Thoracic aorta (tissue), 2 donors: ENCODE measurements at regions not wholly inside any gene's neighbourhood (a gene's known extent, or its start where the extent isn't known, plus 50 kb on each side); places are given as distances from the start of the nearest gene placed in this dataset.

Experiments
- ATAC-seq: fragments of 150-250 bp; one replicate; pipeline ENCODE4 v1.8.0; 2017; ENCODE audit warnings: low read depth; ENCODE audit not compliant: insufficient number of reproducible peaks, low FRiP score
- DNase-seq: peaks from one replicate; pipeline ENCODE4 v3.0.0-alpha.2; 2020; ENCODE audit warnings: low spot score
- H3K27ac ChIP-seq, 2 donors: fragments of 200-600 bp; sonication (generic); 1 replicate in 1 of 2; 2 replicates in 1 of 2; pipeline ENCODE4 v1.5.1; 2016; ENCODE audit warnings: mild to moderate bottlenecking in 2 of 2, moderate library complexity in 2 of 2
- H3K27me3 ChIP-seq: fragments of 200-600 bp; sonication (generic); replicated peaks from 2 replicates; pipeline ENCODE4 v1.6.0; 2016; ENCODE audit warnings: mild to moderate bottlenecking; ENCODE audit not compliant: insufficient read depth
- H3K36me3 ChIP-seq: fragments of 200-600 bp; sonication (generic); one replicate; pipeline ENCODE4 v1.5.1; 2016
- H3K4me1 ChIP-seq, 2 donors: fragments of 200-600 bp; sonication (generic); 1 replicate in 1 of 2; 2 replicates in 1 of 2; pipeline versions ENCODE4 v1.5.1 to v1.6.0; 2016; ENCODE audit warnings: low read depth in 2 of 2, mild to moderate bottlenecking in 1 of 2; ENCODE audit not compliant: control insufficient read depth in 1 of 2
- H3K4me3 ChIP-seq: fragments of 200-600 bp; sonication (generic); 2 replicates; pipeline ENCODE4 v1.5.1; 2016; ENCODE audit warnings: mild to moderate bottlenecking
- H3K9me3 ChIP-seq: fragments of 200-600 bp; sonication (generic); 2 replicates; pipeline ENCODE4 v1.5.1; 2016
- CTCF ChIP-seq: fragments of 200-600 bp; sonication (generic); IDR thresholded peaks from one replicate; pipeline ENCODE4 v1.5.1; 2019; ENCODE audit warnings: antibody characterized with exemption

GRCh38 chr18:65265761-65266160 is 485.1 kb upstream of the CDH7 start:
- Histone ChIP-seq H3K27ac (no peak overlapping the region), H3K4me1 (no peaks in the 10 kb centered on the region), H3K27me3 (no peaks in the 10 kb centered on the region), H3K36me3 (no peaks in the 10 kb centered on the region), H3K4me3 (no peak overlapping the region), H3K9me3 (no peaks in the 10 kb centered on the region)
- no peak for DNase-seq
- ATAC-seq: no peak
- no peak for TF ChIP-seq CTCF

- no peak overlapping the region for H3K4me3 ChIP-seq
- H3K36me3 ChIP-seq: no peaks in the 10 kb centered on the region
- ATAC-seq: no peak
- H3K27ac ChIP-seq: no peak overlapping the region
- no peaks in the 10 kb centered on the region for H3K4me1 ChIP-seq
- H3K9me3 ChIP-seq: no peaks in the 10 kb centered on the region
- no peaks in the 10 kb centered on the region for H3K27me3 ChIP-seq
- no peak for TF ChIP-seq CTCF
- DNase-seq: no peak
These were observed 490.8 kb upstream of the CDH7 start for GRCh38 chr18:65260030-65260429.

DNA sequence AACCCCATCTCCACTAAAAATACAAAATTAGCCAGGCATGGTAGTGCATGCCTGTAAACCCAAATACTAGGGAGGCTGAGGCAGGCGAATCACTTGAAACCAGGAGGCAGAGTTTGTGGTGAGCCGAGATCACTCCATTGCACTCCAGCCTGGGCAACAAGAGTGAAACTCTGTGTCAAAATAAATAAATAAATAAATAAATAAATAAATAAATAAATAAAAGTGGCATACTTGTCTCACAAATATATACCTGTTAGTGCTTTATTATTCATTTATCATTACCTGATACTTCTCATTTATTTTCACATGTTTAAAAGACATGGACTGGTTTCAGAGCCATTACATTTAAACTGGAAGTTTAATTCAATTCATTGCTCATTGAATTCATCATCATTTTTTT is 491.4 kb upstream of the CDH7 start:
- no peak for ATAC-seq
- no peak overlapping the region for H3K27ac ChIP-seq
- no peaks in the 10 kb centered on the region for H3K9me3 ChIP-seq
- H3K27me3 ChIP-seq: no peaks in the 10 kb centered on the region
- no peak overlapping the region for H3K4me3 ChIP-seq
- no peaks in the 10 kb centered on the region for H3K36me3 ChIP-seq
- no peak for TF ChIP-seq CTCF
- H3K4me1 ChIP-seq: no peaks in the 10 kb centered on the region
- DNase-seq: no peak

- Histone ChIP-seq H3K36me3 (no peaks in the 10 kb centered on the region), H3K9me3 (no peaks in the 10 kb centered on the region), H3K27me3 (no peaks in the 10 kb centered on the region), H3K4me1 (no peaks in the 10 kb centered on the region), H3K4me3 (no peak overlapping the region), H3K27ac (no peak overlapping the region)
- no peak for TF ChIP-seq CTCF
- ATAC-seq (no peak), DNase-seq (no peak)
These were observed 493.7 kb upstream of the CDH7 start for GRCh38 chr18:65257149-65257548.

- no peak for TF ChIP-seq CTCF
- Histone ChIP-seq H3K9me3 (no peaks in the 10 kb centered on the region), H3K27me3 (no peaks in the 10 kb centered on the region), H3K36me3 (no peaks in the 10 kb centered on the region), H3K27ac (no peak overlapping the region), H3K4me3 (no peak overlapping the region), H3K4me1 (no peaks in the 10 kb centered on the region)
- DNase-seq (no peak), ATAC-seq (no peak)
These were observed 495.4 kb upstream of the CDH7 start for GRCh38 chr18:65255417-65255816.
